ENCODE measurements at regions not wholly inside any gene's neighbourhood (a gene's known extent, or its start where the extent isn't known, plus 50 kb on each side); places are given as distances from the start of the nearest gene placed in this dataset.

- TF ChIP-seq CTCF (IDR thresholded peaks at IDR 0.05) (no peak), POLR2A (IDR thresholded peaks at IDR 0.05) (no peak)
Measured at GRCh38 chr10:113350311-113351040, 202.4 kb upstream of the HABP2 start.
